PC-3 (cell line): ENCODE measurements at regions not wholly inside any gene's neighbourhood (a gene's known extent, or its start where the extent isn't known, plus 50 kb on each side); places are given as distances from the start of the nearest gene placed in this dataset.

Experiments used
- ATAC-seq: fragments of 200-7000 bp; cut with Tn5 transposase; 2 replicates; pipeline ENCODE4 v1.9.1; 2020; ENCODE audit warnings: mild to moderate bottlenecking, moderate library complexity
- BruUV-seq: library from RNA; stranded (reverse); fragments of 400-500 nt; replicated peaks from 2 replicates; lab custom pipeline; 2021; lab: Mats Ljungman, UMichigan
- CTCF ChIA-PET: fragments of 300-600 bp; sonication (Branson Sonifier 250); formaldehyde crosslinking; loops from one replicate; lab custom pipeline; 2022; ENCODE audit warnings: antibody characterized with exemption; lab: Charles Lee
- POLR2A ChIA-PET: fragments of 300-600 bp; sonication (Branson Sonifier 250); formaldehyde crosslinking; loops from one replicate; lab custom pipeline; 2022; ENCODE audit warnings: antibody characterized with exemption; ENCODE audit not compliant: unreplicated experiment; lab: Charles Lee
- DNase-seq: peaks from one replicate; pipeline ENCODE4 v3.0.0-alpha.2; 2015
- H2AFZ ChIP-seq: fragments of 300-600 bp; sonication (generic); 2 replicates; pipeline ENCODE4 v1.6.0; 2016; ENCODE audit warnings: antibody characterized with exemption, low read length
- H3F3A ChIP-seq: fragments of 300-600 bp; sonication (generic); one replicate; pipeline ENCODE4 v1.6.0; 2017; ENCODE audit warnings: antibody characterized with exemption, low read length, control low read depth, mild to moderate bottlenecking; ENCODE audit not compliant: unreplicated experiment
- H3K27ac ChIP-seq: fragments of 300-600 bp; sonication (generic); 2 replicates; pipeline ENCODE4 v1.5.1; 2016; ENCODE audit warnings: mild to moderate bottlenecking, low read length
- H3K27me3 ChIP-seq: fragments of 300-600 bp; sonication (generic); 2 replicates; pipeline ENCODE4 v1.6.1; 2016; ENCODE audit warnings: low read length, mixed read lengths
- H3K36me3 ChIP-seq: fragments of 300-600 bp; sonication (generic); 2 replicates; pipeline ENCODE4 v1.6.1; 2016; ENCODE audit warnings: low read depth, mixed run types, low read length, mixed read lengths
- H3K4me1 ChIP-seq: fragments of 300-600 bp; sonication (generic); 2 replicates; pipeline ENCODE4 v1.5.1; 2016; ENCODE audit warnings: low read length; ENCODE audit not compliant: insufficient read depth
- H3K4me2 ChIP-seq: fragments of 300-600 bp; sonication (generic); 2 replicates; pipeline ENCODE4 v1.6.0; 2016; ENCODE audit warnings: low read length
- H3K4me3 ChIP-seq: fragments of 300-600 bp; sonication (generic); 2 replicates; pipeline ENCODE4 v1.5.1; 2016; ENCODE audit warnings: mild to moderate bottlenecking, low read length, mixed read lengths
- H3K79me2 ChIP-seq: fragments of 300-600 bp; sonication (generic); 2 replicates; pipeline ENCODE4 v1.6.1; 2017; ENCODE audit warnings: low read length, mixed read lengths
- H3K9ac ChIP-seq: fragments of 300-600 bp; sonication (generic); 2 replicates; pipeline ENCODE4 v1.6.0; 2016; ENCODE audit warnings: mild to moderate bottlenecking, low read length
- H3K9me2 ChIP-seq: fragments of 300-600 bp; sonication (generic); replicated peaks from 2 replicates; pipeline ENCODE4 v1.6.1; 2016; ENCODE audit warnings: mixed run types, low read length, mixed read lengths
- H3K9me3 ChIP-seq: fragments of 300-600 bp; sonication (generic); 2 replicates; pipeline ENCODE4 v1.6.1; 2016; ENCODE audit warnings: low read length, mixed read lengths
- H4K20me1 ChIP-seq: fragments of 300-600 bp; sonication (generic); 2 replicates; pipeline ENCODE4 v1.6.1; 2016; ENCODE audit warnings: low read length, mixed read lengths
- EZH2 ChIP-seq: fragments of 300-600 bp; sonication (generic); IDR thresholded peaks from one replicate; pipeline ENCODE4 v1.6.1; 2017; ENCODE audit warnings: antibody characterized with exemption, mild to moderate bottlenecking, low read length; ENCODE audit not compliant: unreplicated experiment
- EZH2phosphoT487 ChIP-seq: fragments of 300-600 bp; sonication (generic); IDR thresholded peaks from 2 replicates; pipeline ENCODE4 v1.6.1; 2018; ENCODE audit warnings: mild to moderate bottlenecking, antibody characterized with exemption, low read length, borderline replicate concordance
- intact Hi-C: fragments of 100-400 bp; cut with micrococcal nuclease; formaldehyde crosslinking; loops from 2 replicates; pipeline ENCODE4 v1.9.0; 2023
- TF ChIP-seq, protein P1 (sequence below): fragments of 300-600 bp; sonication (generic); conservative IDR thresholded peaks from 2 replicates; pipeline ENCODE4 v1.5.1; 2017; ENCODE audit warnings: antibody characterized with exemption, low read depth, mild to moderate bottlenecking, low read length

DNA sequence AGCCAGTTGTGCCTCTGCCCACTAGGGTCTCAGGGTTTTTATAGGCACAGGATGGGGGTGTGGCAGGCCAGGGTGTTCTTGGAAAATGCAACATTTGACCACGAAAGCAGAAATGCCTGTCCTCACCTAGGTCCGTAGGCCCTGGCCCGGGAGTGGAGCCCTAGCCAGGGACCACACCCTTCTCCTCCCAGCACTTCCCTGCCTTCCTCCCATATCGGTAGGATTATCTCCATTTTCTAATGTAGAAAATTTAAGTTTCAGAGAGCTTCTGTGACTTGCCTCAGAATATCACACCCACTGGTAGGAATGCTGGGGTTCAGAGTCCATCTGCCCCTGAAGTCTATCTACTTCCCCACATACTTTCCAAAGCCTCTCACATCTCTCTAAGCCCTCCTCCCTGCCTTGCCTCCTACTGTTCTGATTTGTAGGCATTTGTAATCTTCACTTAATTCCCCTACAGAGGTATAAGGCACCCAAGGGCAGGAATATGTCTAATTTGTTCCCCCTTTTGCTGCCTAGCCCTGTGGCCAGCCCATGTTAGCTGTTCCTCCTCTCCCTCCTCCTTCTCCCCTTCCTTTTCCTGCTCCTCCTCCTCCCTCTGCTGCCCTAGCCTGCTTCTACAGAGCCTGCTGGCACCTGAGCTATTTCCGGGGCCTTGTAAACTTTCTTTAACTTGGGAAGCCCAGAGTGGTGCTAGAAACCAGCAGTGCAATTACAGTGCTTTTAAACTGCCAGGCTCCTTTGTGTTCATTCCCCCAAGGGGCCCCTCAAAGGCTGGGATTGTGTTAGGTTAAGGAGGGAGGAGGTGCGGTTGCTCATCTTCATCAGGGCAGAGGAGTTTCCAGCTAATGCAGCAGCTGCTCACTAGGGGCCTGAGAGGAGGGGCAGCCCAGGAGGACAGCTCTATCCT, 71.1 kb downstream of the MRPL46 start:
- intact Hi-C loops: no loop called here
- ATAC-seq: no peak
- no peaks in the 10 kb centered on the region for H3F3A ChIP-seq
- H3K9ac ChIP-seq: no peak overlapping the region
- H3K27ac ChIP-seq: no peak overlapping the region
- H2AFZ ChIP-seq: no peak overlapping the region
- DNase-seq: no peak
- no peak overlapping the region for H3K4me3 ChIP-seq
- ChIA-PET CTCF (no interaction called here), POLR2A (no interaction called here)
- no peaks in the 10 kb centered on the region for H3K79me2 ChIP-seq
- no TSS peak for BruUV-seq
- H3K4me1 ChIP-seq: no peaks in the 10 kb centered on the region
- H3K27me3 ChIP-seq: peaks cover 8% of the 10 kb centered on the region
- H4K20me1 ChIP-seq: no peaks in the 10 kb centered on the region
- H3K4me2 ChIP-seq: no peak overlapping the region
- H3K9me3 ChIP-seq: no peaks in the 10 kb centered on the region
- TF ChIP-seq EZH2phosphoT487: no peak
- no peak for TF ChIP-seq EZH2
- TF ChIP-seq, protein P1, sequence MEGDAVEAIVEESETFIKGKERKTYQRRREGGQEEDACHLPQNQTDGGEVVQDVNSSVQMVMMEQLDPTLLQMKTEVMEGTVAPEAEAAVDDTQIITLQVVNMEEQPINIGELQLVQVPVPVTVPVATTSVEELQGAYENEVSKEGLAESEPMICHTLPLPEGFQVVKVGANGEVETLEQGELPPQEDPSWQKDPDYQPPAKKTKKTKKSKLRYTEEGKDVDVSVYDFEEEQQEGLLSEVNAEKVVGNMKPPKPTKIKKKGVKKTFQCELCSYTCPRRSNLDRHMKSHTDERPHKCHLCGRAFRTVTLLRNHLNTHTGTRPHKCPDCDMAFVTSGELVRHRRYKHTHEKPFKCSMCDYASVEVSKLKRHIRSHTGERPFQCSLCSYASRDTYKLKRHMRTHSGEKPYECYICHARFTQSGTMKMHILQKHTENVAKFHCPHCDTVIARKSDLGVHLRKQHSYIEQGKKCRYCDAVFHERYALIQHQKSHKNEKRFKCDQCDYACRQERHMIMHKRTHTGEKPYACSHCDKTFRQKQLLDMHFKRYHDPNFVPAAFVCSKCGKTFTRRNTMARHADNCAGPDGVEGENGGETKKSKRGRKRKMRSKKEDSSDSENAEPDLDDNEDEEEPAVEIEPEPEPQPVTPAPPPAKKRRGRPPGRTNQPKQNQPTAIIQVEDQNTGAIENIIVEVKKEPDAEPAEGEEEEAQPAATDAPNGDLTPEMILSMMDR: no peak
- no peaks in the 10 kb centered on the region for H3K9me2 ChIP-seq
- H3K36me3 ChIP-seq: no peaks in the 10 kb centered on the region

DNA sequence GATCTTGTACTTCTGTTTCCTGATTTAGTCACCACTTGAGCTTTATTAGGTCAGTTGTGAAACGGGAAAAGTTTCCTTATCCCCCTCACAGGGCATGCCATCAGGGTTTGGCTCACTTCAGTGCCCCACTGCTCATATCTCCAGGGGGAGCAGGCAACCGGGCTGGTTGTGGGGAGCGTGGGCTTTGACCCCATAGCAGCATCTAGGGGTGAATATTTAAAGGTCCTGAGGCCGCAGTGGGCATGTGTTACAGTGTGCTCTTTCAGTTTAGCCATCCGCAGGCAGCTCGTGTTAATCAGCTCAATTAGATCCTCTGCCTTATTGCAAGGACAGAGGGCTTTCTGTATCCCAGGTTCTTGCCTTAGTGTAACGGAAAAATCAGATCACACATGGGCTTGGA, 71.9 kb downstream of the MRPL46 start:
- no peak for ATAC-seq
- POLR2A ChIA-PET: no interaction called here

DNA sequence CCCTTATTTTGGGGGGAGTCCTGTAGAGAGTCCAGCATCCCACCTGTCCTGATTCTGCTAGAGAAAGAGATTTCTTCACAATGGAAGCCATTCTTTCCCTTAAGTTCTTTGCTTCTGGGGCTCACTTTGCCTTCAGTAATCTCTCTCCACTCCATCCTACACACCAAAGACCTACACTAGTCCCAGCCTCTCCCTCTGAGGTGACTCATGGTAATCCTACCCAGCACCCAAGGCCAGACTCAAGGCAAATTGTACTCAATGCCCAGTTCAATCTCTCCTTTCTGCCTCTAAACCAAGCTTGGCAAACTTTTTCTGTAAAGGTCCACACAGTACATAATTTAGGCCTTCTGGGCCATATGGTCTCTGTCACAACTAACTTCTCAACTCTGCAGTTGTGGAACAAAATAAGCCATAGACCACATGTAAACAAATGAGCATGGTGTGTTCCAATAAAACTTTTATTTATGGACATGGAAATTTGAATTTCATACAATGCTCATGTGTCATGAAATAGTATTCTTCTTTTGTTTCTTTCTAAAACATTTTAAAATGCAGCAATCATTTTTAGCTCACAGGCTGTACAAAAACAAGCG, 72.5 kb downstream of the MRPL46 start:
- Histone ChIP-seq H3K4me1 (no peaks in the 10 kb centered on the region), H3K27ac (no peak overlapping the region), H4K20me1 (no peaks in the 10 kb centered on the region), H3K9me2 (no peaks in the 10 kb centered on the region), H3K27me3 (no peaks in the 10 kb centered on the region), H3K36me3 (no peaks in the 10 kb centered on the region), H3K9ac (no peak overlapping the region), H3K79me2 (no peaks in the 10 kb centered on the region), H3K9me3 (no peaks in the 10 kb centered on the region), H3K4me3 (no peak overlapping the region), H3F3A (no peaks in the 10 kb centered on the region), H3K4me2 (no peak overlapping the region), H2AFZ (no peak overlapping the region)
- no peak for ATAC-seq
- BruUV-seq: no TSS peak
- TF ChIP-seq, protein P1: no peak
- TF ChIP-seq EZH2phosphoT487 (no peak), EZH2 (no peak)
- ChIA-PET POLR2A (no interaction called here), CTCF (no interaction called here)
- no peak for DNase-seq
- intact Hi-C loops: no loop called here

More for the DNA sequence above, 71.9 kb downstream of the MRPL46 start:
- no peak overlapping the region for H3K27ac ChIP-seq
- intact Hi-C loops: no loop called here
- CTCF ChIA-PET: no interaction called here
- no peak overlapping the region for H3K4me3 ChIP-seq
- H3K27me3 ChIP-seq: no peaks in the 10 kb centered on the region
- no peak for DNase-seq
- H4K20me1 ChIP-seq: no peaks in the 10 kb centered on the region
- no peaks in the 10 kb centered on the region for H3K4me1 ChIP-seq
- H3K9me2 ChIP-seq: no peaks in the 10 kb centered on the region
- no TSS peak for BruUV-seq
- no peaks in the 10 kb centered on the region for H3F3A ChIP-seq
- no peaks in the 10 kb centered on the region for H3K36me3 ChIP-seq
- no peak overlapping the region for H3K4me2 ChIP-seq
- H2AFZ ChIP-seq: no peak overlapping the region
- H3K79me2 ChIP-seq: no peaks in the 10 kb centered on the region
- no peaks in the 10 kb centered on the region for H3K9me3 ChIP-seq
- TF ChIP-seq EZH2phosphoT487: no peak
- H3K9ac ChIP-seq: no peak overlapping the region
